B cell (primary cell): ENCODE measurements at regions not wholly inside any gene's neighbourhood (a gene's known extent, or its start where the extent isn't known, plus 50 kb on each side); places are given as distances from the start of the nearest gene placed in this dataset.

Experiments used
- CTCF ChIP-seq: fragments of 200-600 bp; IDR thresholded peaks from one replicate; pipeline ENCODE4 v1.8.0; 2022; ENCODE audit warnings: antibody characterized with exemption, mild to moderate bottlenecking
- EZH2 ChIP-seq: IDR thresholded peaks from 2 replicates; pipeline ENCODE4 v1.6.1; 2012; ENCODE audit warnings: borderline replicate concordance, low read depth, mild to moderate bottlenecking, moderate library complexity, low read length; ENCODE audit not compliant: insufficient read depth, poor library complexity, severe bottlenecking

GRCh38 chr1:172883387-172883791, 167.4 kb downstream of the TNFSF18 start:
- TF ChIP-seq CTCF (no peak), EZH2 (no peak)
